A549 (cell line): ENCODE measurements at regions not wholly inside any gene's neighbourhood (a gene's known extent, or its start where the extent isn't known, plus 50 kb on each side); places are given as distances from the start of the nearest gene placed in this dataset.

ENCODE experiments used
- ATAC-seq, 2 experiments: fragments of 200-7000 bp in 1 of 2; fragments of >200 bp in 1 of 2; cut with Nextera tagmentation in 1 of 2; cut with Tn5 transposase in 1 of 2; 3 replicates each; pipeline versions ENCODE4 v1.8.0 to v1.9.1; 2018 to 2020; ENCODE audit warnings: mild to moderate bottlenecking in 1 of 2, moderate library complexity in 1 of 2
- CTCF ChIA-PET: fragments of 300-600 bp; sonication (Branson Sonifier 250); formaldehyde crosslinking; extraction: SDS; loops from one replicate; lab custom pipeline; 2021; ENCODE audit warnings: antibody characterized with exemption, inconsistent platforms; lab: Yijun Ruan, JAX
- POLR2A ChIA-PET: fragments of 350-600 bp; formaldehyde crosslinking; extraction: SDS; loops from one replicate; lab custom pipeline; 2021; ENCODE audit warnings: antibody characterized with exemption, inconsistent platforms; lab: Yijun Ruan, JAX
- DNase-seq, 2 experiments: peaks; one replicate each; pipeline versions ENCODE4 v3.0.0 to v3.0.0-alpha.2; 2011 to 2016; ENCODE audit warnings: low read depth in 1 of 2, low spot score in 1 of 2
- FAIRE-seq: peaks from 2 replicates; lab custom pipeline; 2011; peaks lifted over from hg19 to GRCh38; lab: Jason Lieb, UNC
- H3K27ac ChIP-seq, 2 experiments: fragments of >200 bp; sonication (Bioruptor Twin); formaldehyde crosslinking; 3 replicates each; pipeline ENCODE4 v1.5.1; 2016 to 2017
- H3K4me1 ChIP-seq: fragments of >200 bp; sonication (Bioruptor Twin); formaldehyde crosslinking; 3 replicates; pipeline ENCODE4 v1.6.1; 2016
- H3K4me2 ChIP-seq: fragments of >200 bp; sonication (Bioruptor Twin); formaldehyde crosslinking; 3 replicates; pipeline ENCODE4 v1.6.1; 2016
- H3K4me3 ChIP-seq: fragments of >200 bp; sonication (Bioruptor Twin); formaldehyde crosslinking; 3 replicates; pipeline ENCODE4 v1.5.1; 2016
- H3K9me3 ChIP-seq: fragments of >200 bp; sonication (Bioruptor Twin); formaldehyde crosslinking; 3 replicates; pipeline ENCODE4 v1.6.1; 2016
- BHLHE40 ChIP-seq: IDR thresholded peaks from 2 replicates; pipeline ENCODE4 v1.6.1; 2012; ENCODE audit warnings: low read depth, low read length, inconsistent platforms
- CHD2 ChIP-seq: fragments of 150-350 bp; IDR thresholded peaks from 2 replicates; pipeline ENCODE4 v1.6.1; 2014; ENCODE audit warnings: low read length; ENCODE audit not compliant: partially characterized antibody
- EHMT2 ChIP-seq: fragments of 200-600 bp; sonication (generic); IDR thresholded peaks from 2 replicates; pipeline ENCODE4 v1.6.1; 2016; ENCODE audit warnings: antibody characterized with exemption, low read depth, mild to moderate bottlenecking, moderate library complexity
- EP300 ChIP-seq, 2 experiments: fragments of >200 bp; sonication (Bioruptor Twin); formaldehyde crosslinking; IDR thresholded peaks; 2 replicates in 1 of 2; 3 replicates in 1 of 2; pipeline ENCODE4 v1.6.1; 2016 to 2017
- ESRRA ChIP-seq: fragments of 150-350 bp; IDR thresholded peaks from 2 replicates; pipeline ENCODE4 v1.6.1; 2014; ENCODE audit warnings: mild to moderate bottlenecking, low read length, borderline replicate concordance
- FOSB ChIP-seq: fragments of 250-450 bp; sonication (Bioruptor Pico); IDR thresholded peaks from 2 replicates; pipeline ENCODE4 v1.5.0; 2020; ENCODE audit warnings: mild to moderate bottlenecking, moderate library complexity
- FOSL2 ChIP-seq, 2 experiments: fragments of 450-650 bp in 1 of 2; fragments of >200 bp in 1 of 2; sonication (Bioruptor Twin) in 1 of 2; formaldehyde crosslinking; IDR thresholded peaks; 2 replicates each; pipeline versions ENCODE4 v1.5.0 to v1.6.1; 2016 to 2020; ENCODE audit warnings: mild to moderate bottlenecking in 1 of 2, moderate library complexity in 1 of 2
- FOXS1 ChIP-seq: fragments of 250-450 bp; sonication (Bioruptor Pico); IDR thresholded peaks from 2 replicates; pipeline ENCODE4 v1.5.0; 2020; ENCODE audit warnings: mild to moderate bottlenecking, moderate library complexity
- HDAC2 ChIP-seq: fragments of 200-600 bp; sonication (generic); IDR thresholded peaks from 2 replicates; pipeline ENCODE4 v1.6.1; 2016
- HOXA7 ChIP-seq: fragments of 250-450 bp; sonication (Bioruptor Pico); IDR thresholded peaks from 2 replicates; pipeline ENCODE4 v1.5.0; 2020; ENCODE audit warnings: mild to moderate bottlenecking, moderate library complexity
- HOXB13 ChIP-seq: fragments of 250-450 bp; sonication (Bioruptor Pico); IDR thresholded peaks from 2 replicates; pipeline ENCODE4 v1.5.0; 2020; ENCODE audit warnings: low read depth, mild to moderate bottlenecking, moderate library complexity
- HOXB5 ChIP-seq: fragments of 250-450 bp; sonication (Bioruptor Pico); IDR thresholded peaks from 2 replicates; pipeline ENCODE4 v1.5.0; 2020; ENCODE audit warnings: mild to moderate bottlenecking, moderate library complexity
- JUN ChIP-seq, 2 experiments: fragments of >200 bp; sonication (Bioruptor Twin); formaldehyde crosslinking; IDR thresholded peaks; 2 replicates in 1 of 2; 3 replicates in 1 of 2; pipeline ENCODE4 v1.6.1; 2016 to 2017
- JUNB ChIP-seq: fragments of >200 bp; sonication (Bioruptor Twin); formaldehyde crosslinking; IDR thresholded peaks from 2 replicates; pipeline ENCODE4 v1.6.1; 2016
- KDM5A ChIP-seq: fragments of 200-600 bp; sonication (generic); IDR thresholded peaks from 2 replicates; pipeline ENCODE4 v1.6.1; 2016; ENCODE audit warnings: antibody characterized with exemption, mild to moderate bottlenecking
- MYC ChIP-seq: IDR thresholded peaks from 2 replicates; pipeline ENCODE4 v1.6.1; 2012; ENCODE audit warnings: mild to moderate bottlenecking, inconsistent platforms, low read length, improper control_type of control experiment, borderline replicate concordance
- NPAS2 ChIP-seq: fragments of 250-450 bp; sonication (Bioruptor Pico); IDR thresholded peaks from 2 replicates; pipeline ENCODE4 v1.8.0; 2022; ENCODE audit warnings: mild to moderate bottlenecking, moderate library complexity, borderline replicate concordance
- NR3C1 ChIP-seq: fragments of >200 bp; sonication (Bioruptor Twin); formaldehyde crosslinking; IDR thresholded peaks from 3 replicates; pipeline ENCODE4 v1.6.1; 2017
- PHF8 ChIP-seq: fragments of 200-600 bp; sonication (generic); IDR thresholded peaks from 2 replicates; pipeline ENCODE4 v1.6.1; 2016; ENCODE audit warnings: low read depth, mild to moderate bottlenecking, antibody characterized with exemption, moderate library complexity, borderline replicate concordance
- RCOR1 ChIP-seq: fragments of 150-350 bp; IDR thresholded peaks from 2 replicates; pipeline ENCODE4 v1.6.1; 2014; ENCODE audit warnings: antibody characterized with exemption, low read length, low read depth
- RFX5 ChIP-seq: fragments of 450-650 bp; IDR thresholded peaks from 2 replicates; pipeline ENCODE4 v1.7.1; 2014; ENCODE audit warnings: antibody characterized with exemption, mild to moderate bottlenecking, moderate library complexity
- TFCP2L1 ChIP-seq: fragments of 250-450 bp; sonication (Bioruptor Pico); IDR thresholded peaks from 2 replicates; pipeline ENCODE4 v1.5.0; 2021; ENCODE audit warnings: mild to moderate bottlenecking
- USF2 ChIP-seq: fragments of 450-650 bp; IDR thresholded peaks from 2 replicates; pipeline ENCODE4 v1.6.1; 2014; ENCODE audit warnings: antibody characterized with exemption
- ZC3H11A ChIP-seq: fragments of 450-650 bp; IDR thresholded peaks from 2 replicates; pipeline ENCODE4 v1.6.1; 2014; ENCODE audit warnings: antibody characterized with exemption, mild to moderate bottlenecking
- ZFP36 ChIP-seq: fragments of 450-650 bp; IDR thresholded peaks from 2 replicates; pipeline ENCODE4 v1.6.1; 2014; ENCODE audit warnings: borderline replicate concordance; ENCODE audit not compliant: partially characterized antibody
- ZNF302 ChIP-seq: fragments of 250-450 bp; sonication (Bioruptor Pico); IDR thresholded peaks from 2 replicates; pipeline ENCODE4 v1.9.0; 2021; ENCODE audit warnings: inconsistent platforms, mild to moderate bottlenecking, moderate library complexity
- ZSCAN20 ChIP-seq: fragments of 250-450 bp; sonication (Bioruptor Pico); IDR thresholded peaks from 2 replicates; pipeline ENCODE4 v1.8.0; 2022; ENCODE audit warnings: mild to moderate bottlenecking, moderate library complexity
- WGBS: methylation state at CpG from one replicate; pipeline ENCODE4 v1.1.6; 2017; ENCODE audit errors: missing lambda C conversion rate; 5-methylcytosine and 5-hydroxymethylcytosine counted together
- TF ChIP-seq, protein P1 (sequence below): fragments of 250-450 bp; sonication (Bioruptor Pico); IDR thresholded peaks from 2 replicates; pipeline ENCODE4 v1.5.0; 2020; ENCODE audit warnings: low read depth, mild to moderate bottlenecking, moderate library complexity
- TF ChIP-seq, protein P2 (sequence below): fragments of 150-350 bp; IDR thresholded peaks from 2 replicates; pipeline ENCODE4 v1.6.1; 2014; ENCODE audit warnings: low read depth, mild to moderate bottlenecking, low read length

- ChIA-PET POLR2A (no interaction called here), CTCF (interaction anchor here (1.1 kb wide), 1 partner anchor 1584 kb away, joined by 3 read pairs; no protein-coding TSS in a partner anchor)
Measured at GRCh38 chr13:65653613-65654012, 1576.5 kb downstream of the PCDH9 start.

GRCh38 chr13:65650321-65650720 is 1579.8 kb downstream of the PCDH9 start:
- Histone ChIP-seq H3K27ac (no peak overlapping the region), H3K9me3 (no peaks in the 10 kb centered on the region), H3K4me1 (no peaks in the 10 kb centered on the region)
- WGBS, result 66% methylated on average over 5 of the region's 5 CpGs
- POLR2A ChIA-PET, result no interaction called here
- ATAC-seq, result no peak
- TF ChIP-seq NPAS2 (CRISPR knock-in tag), result no peak
- TF ChIP-seq HOXB5, result no peak
- TF ChIP-seq CHD2, result no peak
- TF ChIP-seq, protein P1, sequence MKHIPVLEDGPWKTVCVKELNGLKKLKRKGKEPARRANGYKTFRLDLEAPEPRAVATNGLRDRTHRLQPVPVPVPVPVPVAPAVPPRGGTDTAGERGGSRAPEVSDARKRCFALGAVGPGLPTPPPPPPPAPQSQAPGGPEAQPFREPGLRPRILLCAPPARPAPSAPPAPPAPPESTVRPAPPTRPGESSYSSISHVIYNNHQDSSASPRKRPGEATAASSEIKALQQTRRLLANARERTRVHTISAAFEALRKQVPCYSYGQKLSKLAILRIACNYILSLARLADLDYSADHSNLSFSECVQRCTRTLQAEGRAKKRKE (CRISPR knock-in tag), result no peak
- TF ChIP-seq PHF8, result no peak
- TF ChIP-seq, all 56 proteins: peak for 0
- DNase-seq (no peak), FAIRE-seq (no peak)
- H3K4me2 ChIP-seq, result no peak overlapping the region
- CTCF ChIA-PET, result no interaction called here
- no peak overlapping the region for H3K4me3 ChIP-seq

More at GRCh38 chr13:65653613-65654012, 1576.5 kb downstream of the PCDH9 start:
- TF ChIP-seq JUNB (no peak), ZNF302 (CRISPR knock-in tag) (no peak), EP300 (IDR thresholded peaks at IDR 0.05) (no peak), FOSB (CRISPR knock-in tag) (no peak), USF2 (no peak)
- H3K9me3 ChIP-seq, result no peaks in the 10 kb centered on the region
- no peak overlapping the region for H3K4me2 ChIP-seq
- H3K4me3 ChIP-seq, result no peak overlapping the region
- FAIRE-seq, result no peak
- whole genome bisulfite sequencing, result 53% methylated on average over 2 of the region's 2 CpGs
- H3K4me1 ChIP-seq, result no peaks in the 10 kb centered on the region
- no peak for ATAC-seq
- H3K27ac ChIP-seq, result no peak overlapping the region
- DNase-seq, result no peak

- no peak overlapping the region for H3K4me2 ChIP-seq
- POLR2A ChIA-PET, result no interaction called here
- FAIRE-seq (no peak), DNase-seq (no peak), ATAC-seq (no peak)
- H3K4me3 ChIP-seq, result no peak overlapping the region
- H3K27ac ChIP-seq, result no peak overlapping the region
- no peaks in the 10 kb centered on the region for H3K4me1 ChIP-seq
- CTCF ChIA-PET, result no interaction called here
- no peak for TF ChIP-seq NR3C1
- TF ChIP-seq EHMT2, result no peak
- TF ChIP-seq ZFP36, result no peak
- TF ChIP-seq RFX5, result no peak
- no peak for TF ChIP-seq BHLHE40
- TF ChIP-seq USF2, result no peak
- no peak for TF ChIP-seq JUN (IDR thresholded peaks at IDR 0.05)
- TF ChIP-seq PHF8, result no peak
- TF ChIP-seq HDAC2, result no peak
- 63% methylated on average over 4 of the region's 4 CpGs for WGBS
- no peaks in the 10 kb centered on the region for H3K9me3 ChIP-seq
Measured at GRCh38 chr13:65642996-65643395, 1587.1 kb downstream of the PCDH9 start.

GRCh38 chr13:65642301-65642700 is 1587.8 kb downstream of the PCDH9 start:
- FAIRE-seq (no peak), DNase-seq (no peak), ATAC-seq (no peak)
- CTCF ChIA-PET, result no interaction called here
- H3K4me2 ChIP-seq, result no peak overlapping the region
- H3K9me3 ChIP-seq, result no peaks in the 10 kb centered on the region
- no peak overlapping the region for H3K4me3 ChIP-seq
- no peaks in the 10 kb centered on the region for H3K4me1 ChIP-seq
- POLR2A ChIA-PET, result no interaction called here
- no peak overlapping the region for H3K27ac ChIP-seq
- TF ChIP-seq, protein P2, sequence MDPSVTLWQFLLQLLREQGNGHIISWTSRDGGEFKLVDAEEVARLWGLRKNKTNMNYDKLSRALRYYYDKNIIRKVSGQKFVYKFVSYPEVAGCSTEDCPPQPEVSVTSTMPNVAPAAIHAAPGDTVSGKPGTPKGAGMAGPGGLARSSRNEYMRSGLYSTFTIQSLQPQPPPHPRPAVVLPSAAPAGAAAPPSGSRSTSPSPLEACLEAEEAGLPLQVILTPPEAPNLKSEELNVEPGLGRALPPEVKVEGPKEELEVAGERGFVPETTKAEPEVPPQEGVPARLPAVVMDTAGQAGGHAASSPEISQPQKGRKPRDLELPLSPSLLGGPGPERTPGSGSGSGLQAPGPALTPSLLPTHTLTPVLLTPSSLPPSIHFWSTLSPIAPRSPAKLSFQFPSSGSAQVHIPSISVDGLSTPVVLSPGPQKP, result no peak
- TF ChIP-seq EHMT2 (no peak), MYC (no peak), KDM5A (no peak), RCOR1 (no peak), ZSCAN20 (no peak), TFCP2L1 (CRISPR knock-in tag) (no peak), HOXB13 (CRISPR knock-in tag) (no peak), ZFP36 (no peak), FOSL2 (IDR thresholded peaks at IDR 0.05) (no peak), FOSL2 (CRISPR knock-in tag; IDR thresholded peaks at IDR 0.05) (no peak), HOXA7 (CRISPR knock-in tag) (no peak), RFX5 (no peak), FOXS1 (CRISPR knock-in tag) (no peak), ESRRA (no peak), ZC3H11A (no peak)
- TF ChIP-seq, protein P1 (CRISPR knock-in tag), result no peak
